ENCODE measurements at regions not wholly inside any gene's neighbourhood (a gene's known extent, or its start where the extent isn't known, plus 50 kb on each side); places are given as distances from the start of the nearest gene placed in this dataset.
"Not testable (repeated sequence)": the region's sequence is repeated elsewhere in the genome, so short reads cannot be mapped to it uniquely, and the experiment has no call there.

DNA sequence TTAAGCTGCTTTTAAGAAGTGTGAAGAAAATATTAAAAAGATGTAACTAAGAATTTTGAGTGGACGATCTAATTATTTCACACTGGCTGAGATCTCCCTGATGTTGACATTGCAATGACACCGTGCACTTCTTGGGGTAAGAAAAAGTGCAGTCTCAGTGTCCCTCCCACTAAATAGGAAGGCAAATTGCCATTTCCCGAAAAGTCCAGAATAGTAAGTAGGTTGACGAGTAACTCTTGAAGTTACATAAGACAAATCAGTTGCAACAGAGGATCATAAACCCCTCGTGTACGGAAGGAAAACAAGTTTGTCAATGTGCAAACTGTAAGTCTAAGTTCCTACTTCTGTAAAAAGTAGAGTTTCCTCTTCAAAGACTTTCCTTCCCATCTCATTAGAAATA lies 336.2 kb downstream of the CACNA1B start:
- not testable (repeated sequence) for DNase-seq (ENCODE audit: low spot score)

DNA sequence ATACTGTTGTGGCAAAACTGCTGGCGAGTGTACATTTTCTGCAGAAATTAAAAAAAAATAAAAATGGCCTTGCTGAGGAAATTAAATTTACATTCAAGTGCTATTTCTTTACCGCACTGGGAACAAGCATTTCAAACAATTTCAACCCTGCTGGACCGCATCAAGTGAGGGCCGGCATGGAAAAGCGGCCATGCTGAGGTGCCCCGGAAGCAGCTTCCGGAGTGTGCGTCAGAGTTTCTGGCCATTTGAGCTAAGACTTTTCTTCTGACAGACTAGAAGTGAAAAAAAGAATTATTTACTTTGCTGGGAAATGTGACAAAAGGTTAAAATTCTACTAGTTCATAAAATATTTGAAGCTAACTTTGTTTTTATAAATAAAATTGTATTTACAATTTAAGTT lies 337.0 kb downstream of the CACNA1B start:
- not testable (repeated sequence) for DNase-seq (ENCODE audit: low spot score)

DNA sequence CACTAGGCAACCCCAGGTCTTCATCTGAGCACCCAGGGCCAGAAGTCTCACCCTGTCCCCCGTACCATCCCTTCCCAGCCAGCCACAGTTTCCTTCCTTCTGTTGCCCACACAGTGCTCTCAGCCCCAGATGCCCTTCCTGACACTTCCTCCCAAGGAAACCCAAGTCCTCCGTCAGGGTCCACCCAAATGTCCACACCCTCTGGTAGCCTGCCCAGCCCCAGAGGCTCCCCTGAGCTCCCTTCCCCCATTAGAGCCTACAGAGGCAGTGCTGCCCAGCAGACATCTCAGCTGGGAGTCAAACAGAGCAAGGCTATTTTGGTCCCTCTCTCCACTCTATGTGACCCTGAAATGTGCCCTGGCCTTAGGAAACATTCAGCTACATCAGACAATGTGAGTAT lies 338.0 kb downstream of the CACNA1B start:
- DNase-seq (ENCODE audit: low spot score) = not testable (repeated sequence)

DNA sequence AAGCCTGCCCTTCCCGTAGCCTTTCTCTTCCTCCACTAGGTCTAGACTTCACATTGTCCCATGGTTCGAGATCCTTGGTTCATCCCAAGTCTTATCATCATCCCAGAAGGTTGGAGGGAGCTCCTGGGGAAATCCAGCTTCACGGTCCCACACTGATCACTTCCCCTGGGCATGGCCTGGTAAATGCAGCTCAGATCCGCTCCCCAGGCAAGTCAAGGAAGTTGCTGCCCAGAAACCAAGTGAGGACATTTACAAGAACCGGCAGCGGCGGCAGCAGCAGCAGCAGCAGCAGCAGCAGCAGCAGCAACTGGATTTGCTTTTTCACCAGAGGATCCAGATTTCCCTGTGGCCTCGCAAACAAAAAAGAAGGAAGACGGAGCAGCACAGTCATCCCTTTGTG lies 339.2 kb downstream of the CACNA1B start:
- not testable (repeated sequence) for DNase-seq (ENCODE audit: low spot score)

DNA sequence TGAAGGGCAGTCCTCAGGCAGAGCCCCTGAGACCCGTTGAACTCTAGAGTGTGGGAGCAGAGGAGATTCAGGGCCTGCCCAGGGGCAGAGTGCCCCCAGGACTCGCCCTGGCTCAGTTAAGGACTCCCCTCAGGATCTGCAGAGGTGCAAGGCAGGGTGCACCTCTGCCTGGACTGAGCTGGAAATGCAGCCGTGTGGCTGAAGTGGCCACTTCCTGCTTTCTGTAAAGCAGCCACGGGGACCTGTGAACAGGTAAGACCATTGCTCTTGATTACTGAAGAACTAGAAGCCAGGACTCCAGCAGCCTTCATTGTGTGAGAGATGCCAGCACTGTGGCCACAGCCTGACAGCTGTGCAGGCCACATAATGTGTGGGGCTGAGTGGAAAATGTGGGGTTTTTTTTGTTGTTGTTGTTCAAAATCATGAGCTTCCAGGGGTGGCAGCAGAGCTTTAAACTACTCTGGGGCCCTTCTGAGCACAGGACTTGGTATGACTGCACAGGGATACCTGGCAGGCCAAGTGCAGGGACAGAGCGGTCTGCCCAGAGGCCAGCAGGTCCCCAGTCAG lies 339.8 kb downstream of the CACNA1B start:
- DNase-seq (ENCODE audit: low spot score) = not testable (repeated sequence)

DNA sequence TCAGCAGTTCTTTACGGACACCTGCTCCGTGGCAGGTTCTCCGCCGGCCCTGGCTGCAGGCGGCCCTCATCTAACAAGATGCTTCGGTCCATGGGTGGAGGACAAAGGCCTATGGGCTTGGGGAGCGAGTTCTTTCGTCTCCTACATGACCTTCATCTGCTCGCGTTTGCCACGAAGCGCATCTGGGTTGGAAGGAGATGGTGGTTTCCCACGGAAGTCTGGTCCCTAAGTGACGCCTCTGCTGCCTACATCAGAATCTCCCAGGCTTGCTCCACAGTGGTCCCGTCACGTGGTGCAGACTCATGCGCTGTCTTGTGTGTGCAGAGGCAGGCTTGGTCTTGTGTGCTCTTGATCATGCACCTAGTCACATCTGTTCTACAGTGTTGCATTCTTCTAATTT lies 341.7 kb downstream of the CACNA1B start:
- not testable (repeated sequence) for DNase-seq (ENCODE audit: low spot score)

DNA sequence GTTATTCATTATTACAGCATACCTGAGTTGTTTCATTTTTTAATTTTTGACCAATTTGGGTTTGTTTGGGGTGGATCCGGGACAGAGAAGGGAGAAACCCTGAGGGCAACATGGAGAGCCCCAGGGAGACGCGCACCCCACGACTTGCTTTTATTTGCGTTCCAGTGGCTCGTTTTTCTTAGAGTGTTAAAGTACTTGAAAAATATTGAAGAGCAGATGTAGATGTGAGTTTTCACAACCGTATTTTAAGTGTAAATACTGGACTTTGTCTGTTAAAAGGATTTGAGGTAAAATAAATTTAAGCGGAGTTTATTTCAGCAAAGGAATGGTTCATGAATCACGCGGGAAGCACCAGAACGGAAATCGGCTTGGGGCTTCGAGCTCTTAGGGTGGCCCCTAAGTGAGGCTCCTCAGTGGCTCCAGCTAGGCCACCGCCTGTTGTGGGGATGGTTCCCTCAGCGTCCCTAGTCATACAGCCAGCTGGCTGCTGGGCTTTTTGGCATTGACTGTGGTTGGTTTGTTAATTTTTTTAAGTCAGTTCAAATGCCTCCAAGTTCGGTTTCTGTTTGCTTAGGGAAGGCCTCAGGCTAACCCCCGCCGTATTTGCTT lies 344.0 kb downstream of the CACNA1B start:
- DNase-seq (ENCODE audit: low spot score) = not testable (repeated sequence)

DNA sequence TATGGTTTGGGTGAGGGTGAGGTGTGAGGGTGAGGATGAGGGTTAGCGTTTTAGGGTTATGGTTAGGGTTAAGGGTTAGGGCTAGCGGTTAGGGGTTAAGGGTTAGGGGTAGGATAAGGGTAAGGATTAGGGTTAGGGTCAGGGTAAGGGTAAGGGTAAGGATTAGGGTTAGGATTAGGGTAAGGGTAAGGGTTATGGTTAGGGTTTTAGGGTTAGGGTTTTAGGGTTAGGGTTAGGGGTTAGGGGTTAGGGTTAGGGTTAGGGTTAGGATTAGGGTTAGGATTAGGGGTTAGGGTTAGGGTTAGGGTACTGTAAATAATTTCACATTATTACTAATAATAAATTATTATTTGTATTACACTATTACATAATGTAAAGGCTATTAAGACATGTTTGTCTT lies 359.5 kb downstream of the CACNA1B start:
- not testable (repeated sequence) for DNase-seq (ENCODE audit: low spot score)

DNA sequence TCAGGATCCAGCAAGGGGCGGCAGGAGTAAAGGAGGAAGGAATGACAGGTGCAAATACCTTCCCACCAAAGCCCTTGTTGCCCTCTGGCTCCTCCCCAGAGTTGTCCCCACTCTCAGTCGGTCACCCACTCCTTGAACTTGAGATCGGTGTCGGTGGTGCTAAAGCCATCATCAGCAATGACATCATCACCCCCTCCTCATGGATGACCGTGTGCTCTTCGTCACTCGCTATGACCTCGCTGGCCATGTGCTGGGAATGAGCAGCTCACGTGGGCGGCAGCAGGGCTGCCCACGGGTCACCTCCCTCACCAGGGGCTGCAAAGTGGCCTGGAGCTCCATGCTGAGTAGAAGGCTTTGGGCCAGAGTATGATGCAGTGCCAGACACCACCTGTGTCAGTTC lies 405.3 kb downstream of the CACNA1B start:
- not testable (repeated sequence) for DNase-seq (ENCODE audit: low spot score)

All from D341Med (cell line).